H9 (cell line): ENCODE measurements at regions not wholly inside any gene's neighbourhood (a gene's known extent, or its start where the extent isn't known, plus 50 kb on each side); places are given as distances from the start of the nearest gene placed in this dataset.

Experiments used
- DNase-seq: peaks from one replicate; pipeline ENCODE4 v3.0.0-alpha.2; 2017
- H2AFZ ChIP-seq: one replicate; pipeline ENCODE4 v1.6.1; 2013; ENCODE audit warnings: mild to moderate bottlenecking, low read length, control low read depth, moderate library complexity
- H2AK5ac ChIP-seq: 2 replicates; pipeline ENCODE4 v1.6.1; 2013; ENCODE audit warnings: low read length, control low read depth, mixed read lengths; ENCODE audit not compliant: insufficient read length
- H2BK120ac ChIP-seq: one replicate; pipeline ENCODE4 v1.6.1; 2013; ENCODE audit warnings: low read depth, mild to moderate bottlenecking, low read length, control low read depth, inconsistent platforms; ENCODE audit not compliant: poor library complexity, severe bottlenecking
- H2BK12ac ChIP-seq: 2 replicates; pipeline ENCODE4 v1.6.1; 2013; ENCODE audit warnings: low read length, control low read depth, mixed read lengths, low read depth; ENCODE audit not compliant: insufficient read length
- H2BK15ac ChIP-seq: 2 replicates; pipeline ENCODE4 v1.6.1; 2013; ENCODE audit warnings: low read depth, low read length, control low read depth
- H2BK20ac ChIP-seq: one replicate; pipeline ENCODE4 v1.6.1; 2013; ENCODE audit warnings: low read depth, mild to moderate bottlenecking, low read length, control low read depth, inconsistent platforms; ENCODE audit not compliant: poor library complexity, severe bottlenecking
- H2BK5ac ChIP-seq: 2 replicates; pipeline ENCODE4 v1.6.1; 2013; ENCODE audit warnings: low read length, control low read depth, mixed read lengths; ENCODE audit not compliant: insufficient read length
- H3K14ac ChIP-seq: 2 replicates; pipeline ENCODE4 v1.6.1; 2013; ENCODE audit warnings: low read length, control low read depth; ENCODE audit not compliant: insufficient read depth
- H3K18ac ChIP-seq: 2 replicates; pipeline ENCODE4 v1.6.1; 2013; ENCODE audit warnings: low read depth, mild to moderate bottlenecking, mixed read lengths, low read length, control low read depth; ENCODE audit not compliant: insufficient read length
- H3K23ac ChIP-seq: 2 replicates; pipeline ENCODE4 v1.6.1; 2013; ENCODE audit warnings: low read length, control low read depth, mixed read lengths, low read depth; ENCODE audit not compliant: insufficient read length
- H3K23me2 ChIP-seq: 2 replicates; pipeline ENCODE4 v1.6.1; 2013; ENCODE audit warnings: low read depth, mild to moderate bottlenecking, mixed read lengths, low read length, control low read depth; ENCODE audit not compliant: insufficient read length, poor library complexity, severe bottlenecking
- H3K27ac ChIP-seq: 2 replicates; pipeline ENCODE4 v1.5.1; 2013; ENCODE audit warnings: low read length, control low read depth, mixed read lengths, low read depth; ENCODE audit not compliant: insufficient read length
- H3K27me3 ChIP-seq: 2 replicates; pipeline ENCODE4 v1.6.1; 2013; ENCODE audit warnings: low read length, control low read depth, inconsistent platforms; ENCODE audit not compliant: insufficient read depth
- H3K4ac ChIP-seq: 2 replicates; pipeline ENCODE4 v1.6.1; 2013; ENCODE audit warnings: low read depth, mild to moderate bottlenecking, control low read depth, inconsistent platforms, low read length, moderate library complexity
- H3K4me1 ChIP-seq: 2 replicates; pipeline ENCODE4 v1.6.1; 2013; ENCODE audit warnings: low read length, control low read depth, inconsistent platforms; ENCODE audit not compliant: insufficient read depth
- H3K4me2 ChIP-seq: 2 replicates; pipeline ENCODE4 v1.6.1; 2013; ENCODE audit warnings: low read length, control low read depth, mixed read lengths; ENCODE audit not compliant: insufficient read length, insufficient read depth
- H3K56ac ChIP-seq: 2 replicates; pipeline ENCODE4 v1.6.1; 2013; ENCODE audit warnings: low read depth, mild to moderate bottlenecking, mixed read lengths, low read length, control low read depth; ENCODE audit not compliant: insufficient read length
- H3K79me1 ChIP-seq: 2 replicates; pipeline ENCODE4 v1.6.1; 2013; ENCODE audit warnings: low read depth, mild to moderate bottlenecking, moderate library complexity, low read length, control low read depth, inconsistent platforms; ENCODE audit not compliant: insufficient read depth, poor library complexity, severe bottlenecking
- H3K79me2 ChIP-seq: 2 replicates; pipeline ENCODE4 v1.6.1; 2013; ENCODE audit warnings: low read length, control low read depth, inconsistent platforms; ENCODE audit not compliant: insufficient read depth
- H3K9ac ChIP-seq: 2 replicates; pipeline ENCODE4 v1.6.1; 2013; ENCODE audit warnings: low read length, control low read depth, mixed read lengths; ENCODE audit not compliant: insufficient read length; ENCODE audit errors: extremely low read depth
- H3K9me3 ChIP-seq: one replicate; pipeline ENCODE4 v1.6.1; 2013; ENCODE audit warnings: low read depth, low read length, inconsistent platforms; ENCODE audit not compliant: control insufficient read depth
- H3T11ph ChIP-seq: one replicate; pipeline ENCODE4 v1.6.1; 2013; ENCODE audit warnings: mild to moderate bottlenecking, low read length, control low read depth, inconsistent platforms
- H4K20me1 ChIP-seq: one replicate; pipeline ENCODE4 v1.6.1; 2013; ENCODE audit not compliant: control insufficient read depth, insufficient read length, insufficient read depth
- H4K5ac ChIP-seq: 2 replicates; pipeline ENCODE4 v1.6.1; 2013; ENCODE audit warnings: low read depth, mild to moderate bottlenecking, mixed read lengths, low read length, control low read depth; ENCODE audit not compliant: insufficient read length
- H4K8ac ChIP-seq: replicated peaks from 2 replicates; pipeline ENCODE4 v1.6.1; 2013; ENCODE audit warnings: low read length, control low read depth, mixed read lengths, low read depth; ENCODE audit not compliant: insufficient read length
- H4K91ac ChIP-seq: 2 replicates; pipeline ENCODE4 v1.6.1; 2013; ENCODE audit warnings: low read depth, mild to moderate bottlenecking, moderate library complexity, mixed read lengths, low read length, control low read depth; ENCODE audit not compliant: insufficient read length
- H3K27ac Mint-ChIP-seq, 3 experiments: 2 replicates in 2 of 3; 3 replicates in 1 of 3; pipeline ENCODE4 v1.8.0; 2020 to 2021; ENCODE audit warnings: mixed read lengths in 3 of 3, mild to moderate bottlenecking in 1 of 3, moderate library complexity in 1 of 3
- H3K27me3 Mint-ChIP-seq: 2 replicates; pipeline ENCODE4 v1.8.0; 2021; ENCODE audit warnings: low read depth, mild to moderate bottlenecking, moderate library complexity, mixed read lengths
- H3K36me3 Mint-ChIP-seq, 3 experiments: 2 replicates in 2 of 3; 3 replicates in 1 of 3; pipeline ENCODE4 v1.8.0; 2020 to 2021; ENCODE audit warnings: low read depth in 3 of 3, mixed read lengths in 3 of 3; ENCODE audit not compliant: insufficient read depth in 1 of 3
- H3K4me1 Mint-ChIP-seq, 2 experiments: 2 replicates each; pipeline ENCODE4 v1.8.0; 2020; ENCODE audit warnings: mixed read lengths in 2 of 2
- H3K4me3 Mint-ChIP-seq, 2 experiments: 2 replicates in 1 of 2; 3 replicates in 1 of 2; pipeline ENCODE4 v1.8.0; 2020 to 2021; ENCODE audit warnings: mild to moderate bottlenecking in 2 of 2, mixed read lengths in 2 of 2, moderate library complexity in 1 of 2
- H3K9me3 Mint-ChIP-seq, 2 experiments: 2 replicates in 1 of 2; 3 replicates in 1 of 2; pipeline ENCODE4 v1.8.0; 2020; ENCODE audit warnings: mild to moderate bottlenecking in 2 of 2, mixed read lengths in 2 of 2, moderate library complexity in 1 of 2
- CTCF ChIP-seq: fragments of 200-600 bp; sonication (generic); conservative IDR thresholded peaks from 3 replicates; pipeline ENCODE4 v1.8.0; 2021; ENCODE audit warnings: antibody characterized with exemption, mild to moderate bottlenecking
- WGBS: extraction: QIAGEN DNeasy Blood & Tissue Kit; methylation state at CpG from one replicate; pipeline ENCODE4 v1.1.7; 2013; ENCODE audit warnings: missing lambda C conversion rate, low lambda C conversion rate, mixed read lengths; ENCODE audit not compliant: insufficient read length; ENCODE audit errors: extremely low coverage; 5-methylcytosine and 5-hydroxymethylcytosine counted together

GRCh38 chr10:121309164-121309563, 289.1 kb downstream of the FGFR2 start:
- Histone ChIP-seq H3K4ac (no peak overlapping the region), H2BK12ac (no peak overlapping the region), H3K4me1 (peaks cover 5% of the 10 kb centered on the region; the same call in 1 of the 2 replicates), H3K23ac (no peak overlapping the region), H2AK5ac (no peak overlapping the region), H3K56ac (no peak overlapping the region), H2BK5ac (no peak overlapping the region), H3K27me3 (no peaks in the 10 kb centered on the region), H2AFZ (no peak overlapping the region), H3K27ac (no peak overlapping the region), H2BK15ac (no peak overlapping the region), H3K9ac (no peak overlapping the region), H4K5ac (no peak overlapping the region), H3K14ac (no peak overlapping the region), H3K79me1 (no peaks in the 10 kb centered on the region), H3K9me3 (no peaks in the 10 kb centered on the region), H4K20me1 (no peaks in the 10 kb centered on the region), H3K4me2 (no peak overlapping the region), H4K8ac (no peak overlapping the region), H3T11ph (no peak overlapping the region), H3K79me2 (no peaks in the 10 kb centered on the region), H3K18ac (no peak overlapping the region), H4K91ac (no peak overlapping the region), H2BK120ac (no peak overlapping the region), H3K23me2 (no peaks in the 10 kb centered on the region), H2BK20ac (no peak overlapping the region)
- no CpG with 5 or more reads among the region's 3 CpGs for WGBS
- peaks cover 34 to 35% of the 10 kb centered on the region in 2 experiments for H3K4me1 Mint-ChIP-seq
- TF ChIP-seq CTCF: no peak
- no peak for DNase-seq
- no peak overlapping the region for H3K4me3 Mint-ChIP-seq
- peaks cover 0 to 8% (median 2%) of the 10 kb centered on the region in 3 experiments; a peak in 3 of 7 replicates for H3K36me3 Mint-ChIP-seq
- H3K27me3 Mint-ChIP-seq: peaks cover 3% of the 10 kb centered on the region; the same call in 1 of the 2 replicates
- peaks cover 2 to 4% of the 10 kb centered on the region in 2 experiments; a peak in 2 of 5 replicates for H3K9me3 Mint-ChIP-seq
- no peak overlapping the region for H3K27ac Mint-ChIP-seq
